Dermis microvascular lymphatic vessel endothelial cell (primary cell): ENCODE measurements at regions not wholly inside any gene's neighbourhood (a gene's known extent, or its start where the extent isn't known, plus 50 kb on each side); places are given as distances from the start of the nearest gene placed in this dataset.
"Not testable (repeated sequence)": the region's sequence is repeated elsewhere in the genome, so short reads cannot be mapped to it uniquely, and the experiment has no call there.

Source experiments
- DNase-seq, 2 donors: peaks; one replicate each; pipeline versions ENCODE4 v3.0.0 to v3.0.0-alpha.2; 2010; ENCODE audit warnings: low read depth in 2 of 2

GRCh38 chr2:39830610-39831009, 51.6 kb upstream of the THUMPD2 start:
- not testable (repeated sequence) for DNase-seq
